Astrocyte of the spinal cord (primary cell): ENCODE measurements at regions not wholly inside any gene's neighbourhood (a gene's known extent, or its start where the extent isn't known, plus 50 kb on each side); places are given as distances from the start of the nearest gene placed in this dataset.

ENCODE experiments used
- DNase-seq: peaks from one replicate; pipeline ENCODE4 v3.0.0; 2011; ENCODE audit warnings: low read depth, low spot score
- H3K4me3 ChIP-seq: 2 replicates; pipeline ENCODE4 v1.5.1; 2011; ENCODE audit warnings: low read depth, mild to moderate bottlenecking, low read length, moderate library complexity
- in situ Hi-C: cut with HindIII; loops from 2 replicates; pipeline ENCODE4 v1.10.0; 2017; ENCODE audit warnings: low sequenced_read_pairs
- TF ChIP-seq, protein P1 (sequence below): IDR thresholded peaks from 2 replicates; pipeline ENCODE4 v1.5.1; 2012; ENCODE audit warnings: low read depth, mild to moderate bottlenecking, low read length, inconsistent platforms

DNA sequence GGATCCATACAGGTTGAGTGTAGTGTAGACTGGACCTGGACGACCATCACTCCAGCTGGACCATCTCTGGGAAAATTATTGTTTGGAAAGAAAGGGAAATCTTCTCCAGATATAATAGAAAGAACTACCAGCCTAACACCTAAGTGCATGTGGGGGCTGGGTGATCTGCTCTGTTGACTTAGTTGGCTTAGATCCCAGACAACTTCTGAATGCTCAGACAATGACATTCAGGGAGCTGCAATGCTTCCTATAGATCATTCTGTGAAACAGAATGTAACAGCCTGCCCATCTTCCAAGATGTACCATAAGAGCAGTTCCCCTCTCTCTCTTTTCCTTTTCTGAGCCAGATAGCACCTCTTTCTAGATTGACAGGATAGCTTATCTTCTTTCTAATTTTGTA, 572.8 kb upstream of the STXBP6 start:
- TF ChIP-seq, protein P1, sequence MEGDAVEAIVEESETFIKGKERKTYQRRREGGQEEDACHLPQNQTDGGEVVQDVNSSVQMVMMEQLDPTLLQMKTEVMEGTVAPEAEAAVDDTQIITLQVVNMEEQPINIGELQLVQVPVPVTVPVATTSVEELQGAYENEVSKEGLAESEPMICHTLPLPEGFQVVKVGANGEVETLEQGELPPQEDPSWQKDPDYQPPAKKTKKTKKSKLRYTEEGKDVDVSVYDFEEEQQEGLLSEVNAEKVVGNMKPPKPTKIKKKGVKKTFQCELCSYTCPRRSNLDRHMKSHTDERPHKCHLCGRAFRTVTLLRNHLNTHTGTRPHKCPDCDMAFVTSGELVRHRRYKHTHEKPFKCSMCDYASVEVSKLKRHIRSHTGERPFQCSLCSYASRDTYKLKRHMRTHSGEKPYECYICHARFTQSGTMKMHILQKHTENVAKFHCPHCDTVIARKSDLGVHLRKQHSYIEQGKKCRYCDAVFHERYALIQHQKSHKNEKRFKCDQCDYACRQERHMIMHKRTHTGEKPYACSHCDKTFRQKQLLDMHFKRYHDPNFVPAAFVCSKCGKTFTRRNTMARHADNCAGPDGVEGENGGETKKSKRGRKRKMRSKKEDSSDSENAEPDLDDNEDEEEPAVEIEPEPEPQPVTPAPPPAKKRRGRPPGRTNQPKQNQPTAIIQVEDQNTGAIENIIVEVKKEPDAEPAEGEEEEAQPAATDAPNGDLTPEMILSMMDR: no peak
- H3K4me3 ChIP-seq: no peak overlapping the region
- in situ Hi-C loops: no loop called here
- DNase-seq: no peak

DNA sequence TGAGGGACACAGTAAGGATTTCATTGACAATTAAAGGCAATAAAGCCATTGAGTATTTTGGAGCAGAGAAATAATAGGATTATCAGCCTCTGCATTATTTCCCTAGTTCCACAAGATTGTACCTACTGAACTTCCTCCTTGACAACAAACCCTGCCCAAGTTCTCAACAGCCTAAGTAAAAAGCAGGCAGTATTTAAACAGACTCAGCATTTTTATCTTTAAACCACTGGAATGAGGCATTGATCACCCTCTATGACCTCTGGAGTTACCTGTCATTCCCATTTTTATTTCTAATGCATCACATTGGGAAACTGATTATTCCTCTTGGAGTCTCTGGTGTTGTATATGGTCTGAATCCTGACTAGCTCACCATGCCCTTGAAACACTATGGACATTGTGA, 570.6 kb upstream of the STXBP6 start:
- TF ChIP-seq, protein P1: no peak
- in situ Hi-C loops: no loop called here
- no peak for DNase-seq
- no peak overlapping the region for H3K4me3 ChIP-seq

DNA sequence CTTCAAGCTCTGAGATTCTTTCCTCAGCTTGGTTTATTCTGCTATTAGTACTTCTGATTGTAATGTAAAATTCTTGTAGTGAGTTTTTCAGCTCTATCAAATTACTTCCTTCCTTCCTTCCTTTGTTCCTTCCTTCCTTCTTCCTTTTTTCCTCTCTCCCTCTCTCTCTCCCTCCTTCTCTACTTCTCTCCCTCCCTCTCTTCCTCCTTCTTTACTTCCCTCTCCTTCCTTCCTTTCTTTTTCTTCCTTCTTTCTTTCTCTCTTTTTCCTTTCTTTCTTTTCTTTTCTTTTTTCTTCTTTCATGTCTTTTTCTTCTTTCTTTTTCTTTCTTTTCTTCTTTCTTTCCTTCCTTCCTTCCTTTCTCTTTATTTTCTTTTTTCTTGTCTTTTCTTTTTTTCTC, 565.2 kb upstream of the STXBP6 start:
- no peak overlapping the region for H3K4me3 ChIP-seq
- TF ChIP-seq, protein P1: no peak
- DNase-seq: no peak
- in situ Hi-C loops: no loop called here

GRCh38 chr14:25607192-25607591, 557.2 kb upstream of the STXBP6 start:
- in situ Hi-C loops: no loop called here
- no peak overlapping the region for H3K4me3 ChIP-seq

GRCh38 chr14:25602106-25602505, 552.2 kb upstream of the STXBP6 start:
- TF ChIP-seq, protein P1: no peak
- in situ Hi-C loops: no loop called here
- no peak for DNase-seq
- no peak overlapping the region for H3K4me3 ChIP-seq

More at GRCh38 chr14:25607192-25607591, 557.2 kb upstream of the STXBP6 start:
- TF ChIP-seq, protein P1: no peak
- no peak for DNase-seq

- TF ChIP-seq, protein P1: no peak
- DNase-seq: no peak
- in situ Hi-C loops: no loop called here
- H3K4me3 ChIP-seq: no peak overlapping the region
These were observed 538.8 kb upstream of the STXBP6 start for GRCh38 chr14:25588751-25589150.
